Kidney (tissue), 13 donors: ENCODE measurements at regions not wholly inside any gene's neighbourhood (a gene's known extent, or its start where the extent isn't known, plus 50 kb on each side); places are given as distances from the start of the nearest gene placed in this dataset.

Source experiments
- DNase-seq, 5 donors: peaks; one replicate each; pipeline ENCODE4 v3.0.0-alpha.2; 2013 to 2020
- FAIRE-seq: peaks from 2 replicates; lab custom pipeline; 2012; peaks lifted over from hg19 to GRCh38; lab: Jason Lieb, UNC
- H3K27ac ChIP-seq, 2 donors: one replicate each; pipeline ENCODE4 v1.7.0; 2013; ENCODE audit warnings: low read depth in 2 of 2, low read length in 2 of 2, inconsistent platforms in 1 of 2
- H3K27me3 ChIP-seq: one replicate; pipeline ENCODE4 v1.7.1; 2013; ENCODE audit warnings: low read length, inconsistent platforms; ENCODE audit not compliant: control insufficient read depth, insufficient read depth
- H3K36me3 ChIP-seq, 3 donors: one replicate each; pipeline versions ENCODE4 v1.7.0 to v1.7.1; 2013; ENCODE audit warnings: low read length in 3 of 3, control low read depth in 1 of 3, inconsistent platforms in 1 of 3; ENCODE audit not compliant: insufficient read depth in 3 of 3, control insufficient read depth in 2 of 3
- H3K4me1 ChIP-seq, 3 donors: one replicate each; pipeline versions ENCODE4 v1.7.0 to v1.7.1; 2013; ENCODE audit warnings: low read length in 3 of 3, inconsistent platforms in 1 of 3, low read depth in 1 of 3; ENCODE audit not compliant: control insufficient read depth in 2 of 3, insufficient read depth in 2 of 3
- H3K4me3 ChIP-seq, 3 donors: one replicate each; pipeline versions ENCODE4 v1.7.0 to v1.8.1; 2013; ENCODE audit warnings: low read length in 3 of 3, control low read depth in 1 of 3, inconsistent platforms in 1 of 3
- H3K9ac ChIP-seq, 3 donors: one replicate each; pipeline versions ENCODE4 v1.7.0 to v1.7.1; 2013; ENCODE audit warnings: low read length in 3 of 3, control low read depth in 1 of 3, inconsistent platforms in 1 of 3
- H3K9me3 ChIP-seq, 3 donors: one replicate each; pipeline versions ENCODE4 v1.7.0 to v1.7.1; 2013; ENCODE audit warnings: low read length in 3 of 3, control low read depth in 1 of 3, inconsistent platforms in 1 of 3; ENCODE audit not compliant: control insufficient read depth in 2 of 3, insufficient read depth in 1 of 3
- intact Hi-C: fragments of 100-400 bp; cut with DNase I; formaldehyde crosslinking; loops from one replicate; pipeline ENCODE4 v1.11.1; 2022
- TF ChIP-seq, protein P1 (sequence below): IDR thresholded peaks from 3 replicates; pipeline ENCODE4 v1.5.1; 2012; ENCODE audit warnings: mild to moderate bottlenecking, moderate library complexity, borderline replicate concordance; ENCODE audit not compliant: insufficient read depth; ENCODE audit errors: extremely low read depth
- donor health status: control.
- donor health status: control.
- donor health status: control.
- donor health status: control.
- donor health status: control.
- donor health status: DM: yes; HTN: yes; CAD: no.
- donor health status: Normal renal cell carcinoma (clear cell type).

DNA sequence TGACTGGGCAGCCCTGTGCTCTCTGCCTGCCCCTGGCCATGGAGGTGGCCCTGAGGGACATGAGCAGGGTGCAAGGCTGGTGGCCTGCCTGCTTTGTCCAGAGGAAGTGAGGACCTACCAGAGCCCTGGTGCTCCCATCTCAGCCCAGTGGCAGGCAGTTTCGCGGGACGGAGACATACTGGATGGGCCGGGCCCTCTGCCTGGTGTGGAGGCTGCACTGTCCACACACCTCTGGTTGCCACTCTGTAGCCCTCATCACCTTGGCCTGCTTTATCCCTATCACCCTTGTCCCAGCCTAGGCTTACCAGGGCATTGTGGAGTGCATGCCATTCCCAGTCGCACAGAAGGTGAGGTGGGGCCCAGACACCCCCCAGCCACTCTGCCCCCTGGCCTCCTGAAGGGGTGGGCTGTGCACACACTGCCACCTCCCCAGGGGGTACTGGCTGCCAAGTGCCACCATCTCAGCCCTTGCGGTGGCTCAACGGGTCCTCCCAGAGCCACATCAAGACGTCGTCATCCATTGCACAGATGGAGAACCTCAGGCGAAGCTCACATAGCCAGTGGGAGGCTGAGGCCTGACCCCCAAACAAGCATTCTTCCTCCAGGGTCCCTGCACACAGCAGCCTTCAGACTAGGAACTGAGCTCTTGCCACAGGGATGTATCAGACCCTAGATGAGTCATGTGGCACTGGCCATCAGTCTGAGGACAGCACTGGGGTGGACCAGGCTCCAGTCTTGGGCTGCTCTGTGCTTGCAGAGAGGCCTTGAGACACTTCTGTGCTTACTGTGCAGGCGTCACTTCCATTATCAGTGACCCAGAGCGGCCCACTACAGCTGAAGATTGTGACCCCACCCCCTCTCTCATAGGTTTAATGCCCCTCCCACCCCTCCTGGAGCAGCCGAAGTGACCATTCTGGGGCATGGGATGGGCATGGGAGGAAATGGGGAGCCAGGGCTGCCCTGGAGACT lies 176.1 kb downstream of the IGLL1 start:
- TF ChIP-seq, protein P1, sequence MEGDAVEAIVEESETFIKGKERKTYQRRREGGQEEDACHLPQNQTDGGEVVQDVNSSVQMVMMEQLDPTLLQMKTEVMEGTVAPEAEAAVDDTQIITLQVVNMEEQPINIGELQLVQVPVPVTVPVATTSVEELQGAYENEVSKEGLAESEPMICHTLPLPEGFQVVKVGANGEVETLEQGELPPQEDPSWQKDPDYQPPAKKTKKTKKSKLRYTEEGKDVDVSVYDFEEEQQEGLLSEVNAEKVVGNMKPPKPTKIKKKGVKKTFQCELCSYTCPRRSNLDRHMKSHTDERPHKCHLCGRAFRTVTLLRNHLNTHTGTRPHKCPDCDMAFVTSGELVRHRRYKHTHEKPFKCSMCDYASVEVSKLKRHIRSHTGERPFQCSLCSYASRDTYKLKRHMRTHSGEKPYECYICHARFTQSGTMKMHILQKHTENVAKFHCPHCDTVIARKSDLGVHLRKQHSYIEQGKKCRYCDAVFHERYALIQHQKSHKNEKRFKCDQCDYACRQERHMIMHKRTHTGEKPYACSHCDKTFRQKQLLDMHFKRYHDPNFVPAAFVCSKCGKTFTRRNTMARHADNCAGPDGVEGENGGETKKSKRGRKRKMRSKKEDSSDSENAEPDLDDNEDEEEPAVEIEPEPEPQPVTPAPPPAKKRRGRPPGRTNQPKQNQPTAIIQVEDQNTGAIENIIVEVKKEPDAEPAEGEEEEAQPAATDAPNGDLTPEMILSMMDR = no peak
- Histone ChIP-seq H3K36me3 (no peaks in the 10 kb centered on the region), H3K9me3 (no peaks in the 10 kb centered on the region), H3K27ac (no peak overlapping the region), H3K4me1 (peaks cover 0 to 2% (median 0%) of the 10 kb centered on the region in 3 donors), H3K9ac (no peak overlapping the region), H3K27me3 (no peaks in the 10 kb centered on the region), H3K4me3 (no peak overlapping the region)
- FAIRE-seq (no peak), DNase-seq (no peak)
- intact Hi-C loops = no loop called here

DNA sequence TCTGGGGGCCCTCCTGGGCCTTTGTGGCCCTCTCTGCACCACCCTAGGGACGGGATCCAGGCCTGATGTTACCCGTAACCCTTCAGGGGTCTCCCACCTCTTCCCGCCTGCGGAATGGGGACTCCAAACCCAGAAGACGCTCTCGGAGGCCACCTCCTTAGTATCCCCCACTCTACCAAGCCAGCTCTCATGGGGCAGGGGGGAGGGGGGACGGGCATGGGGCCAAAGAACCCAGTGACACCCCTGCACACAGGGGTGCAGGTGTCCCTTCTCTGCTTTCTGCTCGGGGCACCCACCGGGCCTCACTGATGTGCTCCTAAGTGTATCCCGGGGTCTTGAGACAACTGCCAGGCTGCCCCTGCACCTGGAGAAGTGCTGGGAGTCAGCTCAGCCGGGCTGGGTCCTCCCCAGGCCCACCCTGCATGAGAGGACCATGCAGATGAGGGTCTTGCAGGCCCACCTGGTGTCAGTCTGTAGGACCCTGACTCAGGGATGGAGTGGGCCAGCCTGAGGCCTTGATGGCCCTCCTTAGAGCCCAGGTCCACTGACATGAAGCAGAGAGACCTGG lies 176.9 kb downstream of the IGLL1 start:
- Histone ChIP-seq H3K9ac (no peak overlapping the region), H3K27ac (no peak overlapping the region), H3K4me3 (no peak overlapping the region), H3K27me3 (no peaks in the 10 kb centered on the region), H3K36me3 (no peaks in the 10 kb centered on the region), H3K4me1 (peaks cover 0 to 2% (median 0%) of the 10 kb centered on the region in 3 donors), H3K9me3 (no peaks in the 10 kb centered on the region)
- TF ChIP-seq, protein P1 = no peak
- peak in 2 of 5 donors; percentile 60 to 76 for DNase-seq
- intact Hi-C loops = no loop called here
- FAIRE-seq = no peak

GRCh38 chr22:23402275-23403151 lies 177.6 kb downstream of the IGLL1 start:
- intact Hi-C loops = no loop called here
- DNase-seq (peak; percentile 89 to 94 (median 93)), FAIRE-seq (no peak)
- Histone ChIP-seq H3K27me3 (no peaks in the 10 kb centered on the region), H3K9me3 (no peaks in the 10 kb centered on the region), H3K27ac (no peak overlapping the region), H3K9ac (peak overlapping the region in 2 of 3 donors; percentile 48 to 51), H3K4me3 (peak overlapping the region in 2 of 3 donors; percentile 35 to 44), H3K36me3 (no peaks in the 10 kb centered on the region), H3K4me1 (peaks cover 0 to 2% (median 0%) of the 10 kb centered on the region in 3 donors)
- TF ChIP-seq, protein P1 = peak; percentile 40
